Loucy (cell line): ENCODE measurements at regions not wholly inside any gene's neighbourhood (a gene's known extent, or its start where the extent isn't known, plus 50 kb on each side); places are given as distances from the start of the nearest gene placed in this dataset.

Source experiments
- H2AFZ ChIP-seq: fragments of 200-600 bp; sonication (generic); 2 replicates; pipeline ENCODE4 v1.6.0; 2016; ENCODE audit warnings: antibody characterized with exemption, mild to moderate bottlenecking, low read length, moderate library complexity
- H3F3A ChIP-seq: fragments of 200-600 bp; 2 replicates; pipeline ENCODE4 v1.6.0; 2016; ENCODE audit warnings: antibody characterized with exemption, low read depth, mild to moderate bottlenecking
- H3K27me3 ChIP-seq: fragments of 200-600 bp; sonication (generic); 2 replicates; pipeline ENCODE4 v1.6.1; 2014; ENCODE audit warnings: low read length, mild to moderate bottlenecking; ENCODE audit not compliant: insufficient read depth, poor library complexity, severe bottlenecking
- H3K36me3 ChIP-seq: fragments of 200-600 bp; sonication (generic); 2 replicates; pipeline ENCODE4 v1.6.1; 2016; ENCODE audit warnings: low read length; ENCODE audit not compliant: insufficient read depth
- H3K4me1 ChIP-seq: fragments of 200-600 bp; sonication (generic); 2 replicates; pipeline ENCODE4 v1.5.1; 2014; ENCODE audit warnings: low read length, mild to moderate bottlenecking; ENCODE audit not compliant: insufficient read depth, poor library complexity, severe bottlenecking
- H3K4me2 ChIP-seq: fragments of 200-600 bp; sonication (generic); 2 replicates; pipeline ENCODE4 v1.6.0; 2014; ENCODE audit warnings: antibody characterized with exemption, low read length, low read depth, mild to moderate bottlenecking; ENCODE audit not compliant: poor library complexity, severe bottlenecking
- H3K4me3 ChIP-seq: fragments of 200-600 bp; sonication (generic); 2 replicates; pipeline ENCODE4 v1.5.1; 2014; ENCODE audit warnings: low read length, mild to moderate bottlenecking, mixed read lengths; ENCODE audit not compliant: poor library complexity, severe bottlenecking
- H3K79me2 ChIP-seq: fragments of 200-600 bp; sonication (generic); 2 replicates; pipeline ENCODE4 v1.6.1; 2014; ENCODE audit warnings: low read length; ENCODE audit not compliant: insufficient read depth
- H3K9ac ChIP-seq: fragments of 200-600 bp; sonication (generic); 2 replicates; pipeline ENCODE4 v1.6.0; 2014; ENCODE audit warnings: mild to moderate bottlenecking, low read depth, low read length, moderate library complexity; ENCODE audit not compliant: poor library complexity, severe bottlenecking
- H3K9me2 ChIP-seq: fragments of 200-600 bp; sonication (generic); replicated peaks from 2 replicates; pipeline ENCODE4 v1.6.1; 2016; ENCODE audit warnings: low read depth, low read length, mixed read lengths
- H3K9me3 ChIP-seq: fragments of 200-600 bp; sonication (generic); 2 replicates; pipeline ENCODE4 v1.6.1; 2014; ENCODE audit warnings: mild to moderate bottlenecking, antibody characterized with exemption, low read length, low read depth; ENCODE audit not compliant: insufficient read depth
- H4K20me1 ChIP-seq: fragments of 200-600 bp; sonication (generic); 2 replicates; pipeline ENCODE4 v1.6.0; 2014; ENCODE audit warnings: antibody characterized with exemption, low read length, mild to moderate bottlenecking; ENCODE audit not compliant: insufficient read depth, poor library complexity, severe bottlenecking
- CTCF ChIP-seq: fragments of 200-600 bp; sonication (generic); conservative IDR thresholded peaks from 2 replicates; pipeline ENCODE4 v1.5.1; 2014; ENCODE audit warnings: mild to moderate bottlenecking, antibody characterized with exemption, low read length
- EZH2phosphoT487 ChIP-seq: fragments of 200-600 bp; IDR thresholded peaks from 2 replicates; pipeline ENCODE4 v1.6.1; 2018; ENCODE audit warnings: antibody characterized with exemption, mild to moderate bottlenecking, moderate library complexity, borderline replicate concordance

GRCh38 chr6:170028629-170029345, 262.1 kb downstream of the DLL1 start:
- H4K20me1 ChIP-seq: no peaks in the 10 kb centered on the region
- H3K27me3 ChIP-seq: no peaks in the 10 kb centered on the region
- TF ChIP-seq CTCF (no peak), EZH2phosphoT487 (no peak)
- no peaks in the 10 kb centered on the region for H3F3A ChIP-seq
- no peaks in the 10 kb centered on the region for H3K79me2 ChIP-seq
- H3K4me3 ChIP-seq: no peak overlapping the region
- H2AFZ ChIP-seq: no peak overlapping the region
- peaks cover 21% of the 10 kb centered on the region; the same call in 1 of the 2 replicates for H3K9me3 ChIP-seq
- no peak overlapping the region for H3K9ac ChIP-seq
- no peaks in the 10 kb centered on the region for H3K9me2 ChIP-seq
- no peaks in the 10 kb centered on the region for H3K4me1 ChIP-seq
- H3K4me2 ChIP-seq: no peak overlapping the region
- H3K36me3 ChIP-seq: no peaks in the 10 kb centered on the region

GRCh38 chr6:170027647-170028043, 263.2 kb downstream of the DLL1 start:
- no peak for TF ChIP-seq CTCF
- no peak for TF ChIP-seq EZH2phosphoT487
- H4K20me1 ChIP-seq: no peaks in the 10 kb centered on the region

GRCh38 chr6:170026751-170027646, 263.9 kb downstream of the DLL1 start:
- no peaks in the 10 kb centered on the region for H4K20me1 ChIP-seq
- H3K4me2 ChIP-seq: no peak overlapping the region
- peaks cover 18% of the 10 kb centered on the region; the same call in 1 of the 2 replicates for H3K9me3 ChIP-seq
- H2AFZ ChIP-seq: no peak overlapping the region
- H3K4me1 ChIP-seq: no peaks in the 10 kb centered on the region
- H3K79me2 ChIP-seq: no peaks in the 10 kb centered on the region
- TF ChIP-seq CTCF (no peak), EZH2phosphoT487 (no peak)
- H3K9me2 ChIP-seq: no peaks in the 10 kb centered on the region
- no peaks in the 10 kb centered on the region for H3K36me3 ChIP-seq
- H3K4me3 ChIP-seq: no peak overlapping the region
- H3F3A ChIP-seq: no peaks in the 10 kb centered on the region
- H3K27me3 ChIP-seq: no peaks in the 10 kb centered on the region
- H3K9ac ChIP-seq: no peak overlapping the region

More at GRCh38 chr6:170027647-170028043, 263.2 kb downstream of the DLL1 start:
- Histone ChIP-seq H3K4me3 (no peak overlapping the region), H3K9me3 (peaks cover 18% of the 10 kb centered on the region; the same call in 1 of the 2 replicates), H3K4me2 (no peak overlapping the region), H3K27me3 (no peaks in the 10 kb centered on the region), H3K4me1 (no peaks in the 10 kb centered on the region), H3K9me2 (no peaks in the 10 kb centered on the region), H2AFZ (no peak overlapping the region), H3K79me2 (no peaks in the 10 kb centered on the region), H3F3A (no peaks in the 10 kb centered on the region), H3K36me3 (no peaks in the 10 kb centered on the region), H3K9ac (no peak overlapping the region)
